Tibial nerve (tissue), 4 donors: ENCODE measurements at regions not wholly inside any gene's neighbourhood (a gene's known extent, or its start where the extent isn't known, plus 50 kb on each side); places are given as distances from the start of the nearest gene placed in this dataset.

ENCODE experiments used
- CTCF ChIP-seq, 5 experiments: fragments of 200-600 bp in 3 of 5; fragments of 450-650 bp in 2 of 5; sonication (generic) in 3 of 5; IDR thresholded peaks; one replicate each; pipeline ENCODE4 v1.5.1; 2016 to 2019; ENCODE audit warnings: antibody characterized with exemption in 5 of 5, mild to moderate bottlenecking in 3 of 5, moderate library complexity in 2 of 5
- EP300 ChIP-seq, 2 donors: sonication (generic); formaldehyde crosslinking; IDR thresholded peaks; one replicate each; pipeline ENCODE4 v1.6.1; 2017; ENCODE audit warnings: antibody characterized with exemption in 2 of 2, mild to moderate bottlenecking in 1 of 2
- POLR2A ChIP-seq, 2 donors: fragments of 450-650 bp; IDR thresholded peaks; one replicate each; pipeline ENCODE4 v1.6.1; 2017; ENCODE audit warnings: antibody characterized with exemption in 2 of 2, mild to moderate bottlenecking in 2 of 2, moderate library complexity in 2 of 2

GRCh38 chr7:155961241-155962190 lies 149.3 kb upstream of the SHH start:
- TF ChIP-seq POLR2A (IDR thresholded peaks at IDR 0.05), result no peak
- TF ChIP-seq CTCF (IDR thresholded peaks at IDR 0.05), result no peak
- TF ChIP-seq EP300 (IDR thresholded peaks at IDR 0.05), result no peak
